RWPE2 (cell line): ENCODE measurements at regions not wholly inside any gene's neighbourhood (a gene's known extent, or its start where the extent isn't known, plus 50 kb on each side); places are given as distances from the start of the nearest gene placed in this dataset.

Source experiments
- ATAC-seq: fragments of 200-7000 bp; cut with Tn5 transposase; 3 replicates; pipeline ENCODE4 v1.9.1; 2021; ENCODE audit warnings: low read depth
- DNase-seq: peaks from one replicate; pipeline ENCODE4 v3.0.0-alpha.2; 2020; ENCODE audit warnings: low spot score
- H3K27ac ChIP-seq: fragments of 450-650 bp; 2 replicates; pipeline ENCODE4 v1.5.1; 2017; ENCODE audit warnings: mild to moderate bottlenecking; ENCODE audit not compliant: poor library complexity, severe bottlenecking
- H3K27me3 ChIP-seq: fragments of 250-450 bp; sonication (Bioruptor Pico); 2 replicates; pipeline ENCODE4 v1.5.1; 2021; ENCODE audit warnings: mild to moderate bottlenecking, moderate library complexity; ENCODE audit not compliant: insufficient read depth, poor library complexity, severe bottlenecking
- H3K36me3 ChIP-seq: fragments of 250-450 bp; sonication (Bioruptor Pico); 2 replicates; pipeline ENCODE4 v1.5.1; 2020; ENCODE audit warnings: low read depth, mild to moderate bottlenecking, moderate library complexity
- H3K4me1 ChIP-seq: fragments of 250-450 bp; sonication (Bioruptor Pico); 2 replicates; pipeline ENCODE4 v1.5.1; 2021; ENCODE audit warnings: mild to moderate bottlenecking, moderate library complexity; ENCODE audit not compliant: insufficient read depth, poor library complexity, severe bottlenecking
- H3K4me3 ChIP-seq: fragments of 250-450 bp; sonication (Bioruptor Pico); 2 replicates; pipeline ENCODE4 v1.5.1; 2021; ENCODE audit warnings: mild to moderate bottlenecking, moderate library complexity; ENCODE audit not compliant: severe bottlenecking
- H3K9me3 ChIP-seq: fragments of 250-450 bp; sonication (Bioruptor Pico); 2 replicates; pipeline ENCODE4 v1.5.1; 2021; ENCODE audit warnings: mild to moderate bottlenecking, moderate library complexity; ENCODE audit not compliant: severe bottlenecking
- TF ChIP-seq, protein P1 (sequence below): fragments of 450-650 bp; IDR thresholded peaks from one replicate; pipeline ENCODE4 v1.5.1; 2017; ENCODE audit warnings: mild to moderate bottlenecking, moderate library complexity; ENCODE audit not compliant: poor library complexity, severe bottlenecking

- no peak for ATAC-seq
- Histone ChIP-seq H3K27me3 (peaks cover 3% of the 10 kb centered on the region), H3K4me3 (no peak overlapping the region), H3K4me1 (no peaks in the 10 kb centered on the region), H3K9me3 (no peaks in the 10 kb centered on the region), H3K36me3 (no peaks in the 10 kb centered on the region), H3K27ac (no peak overlapping the region)
- TF ChIP-seq, protein P1, sequence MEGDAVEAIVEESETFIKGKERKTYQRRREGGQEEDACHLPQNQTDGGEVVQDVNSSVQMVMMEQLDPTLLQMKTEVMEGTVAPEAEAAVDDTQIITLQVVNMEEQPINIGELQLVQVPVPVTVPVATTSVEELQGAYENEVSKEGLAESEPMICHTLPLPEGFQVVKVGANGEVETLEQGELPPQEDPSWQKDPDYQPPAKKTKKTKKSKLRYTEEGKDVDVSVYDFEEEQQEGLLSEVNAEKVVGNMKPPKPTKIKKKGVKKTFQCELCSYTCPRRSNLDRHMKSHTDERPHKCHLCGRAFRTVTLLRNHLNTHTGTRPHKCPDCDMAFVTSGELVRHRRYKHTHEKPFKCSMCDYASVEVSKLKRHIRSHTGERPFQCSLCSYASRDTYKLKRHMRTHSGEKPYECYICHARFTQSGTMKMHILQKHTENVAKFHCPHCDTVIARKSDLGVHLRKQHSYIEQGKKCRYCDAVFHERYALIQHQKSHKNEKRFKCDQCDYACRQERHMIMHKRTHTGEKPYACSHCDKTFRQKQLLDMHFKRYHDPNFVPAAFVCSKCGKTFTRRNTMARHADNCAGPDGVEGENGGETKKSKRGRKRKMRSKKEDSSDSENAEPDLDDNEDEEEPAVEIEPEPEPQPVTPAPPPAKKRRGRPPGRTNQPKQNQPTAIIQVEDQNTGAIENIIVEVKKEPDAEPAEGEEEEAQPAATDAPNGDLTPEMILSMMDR = no peak
- no peak for DNase-seq
Observed at GRCh38 chr6:927157-927556, 234.2 kb upstream of the EXOC2 start.

DNA sequence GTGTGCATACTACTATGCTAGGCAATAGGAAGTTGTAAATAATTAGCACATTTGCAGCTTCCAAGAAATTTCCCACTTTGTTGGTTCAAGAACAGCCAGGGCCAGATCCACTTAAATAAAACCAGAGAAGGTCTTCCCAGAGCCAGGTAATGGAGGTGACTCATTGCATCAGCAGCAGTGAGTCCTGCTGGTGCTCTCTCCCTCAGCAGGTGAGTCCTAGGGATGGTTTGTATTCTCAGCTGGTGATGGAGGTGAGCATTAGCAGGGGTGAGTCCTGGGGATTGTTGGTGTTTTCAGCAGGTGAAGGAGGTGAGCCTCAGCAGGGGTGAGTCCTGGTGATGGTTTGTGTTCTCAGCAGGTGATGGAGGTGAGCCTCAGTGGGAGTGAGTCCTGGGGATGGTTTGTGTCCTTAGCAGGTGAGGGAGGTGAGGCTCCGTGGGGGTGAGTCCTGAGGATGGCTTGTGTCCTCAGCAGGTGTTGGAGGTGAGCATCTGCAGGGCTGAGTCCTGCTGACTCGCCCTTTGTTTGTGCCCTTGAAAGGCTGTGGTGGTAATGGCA is 232.8 kb upstream of the EXOC2 start:
- Histone ChIP-seq H3K27me3 (no peaks in the 10 kb centered on the region), H3K4me3 (no peak overlapping the region), H3K9me3 (no peaks in the 10 kb centered on the region), H3K36me3 (no peaks in the 10 kb centered on the region), H3K27ac (no peak overlapping the region), H3K4me1 (no peaks in the 10 kb centered on the region)
- TF ChIP-seq, protein P1 = no peak
- ATAC-seq (no peak), DNase-seq (no peak)

- Histone ChIP-seq H3K4me3 (no peak overlapping the region), H3K9me3 (no peaks in the 10 kb centered on the region), H3K27me3 (no peaks in the 10 kb centered on the region), H3K36me3 (no peaks in the 10 kb centered on the region), H3K27ac (no peak overlapping the region), H3K4me1 (no peaks in the 10 kb centered on the region)
- DNase-seq (no peak), ATAC-seq (no peak)
- TF ChIP-seq, protein P1 = no peak
Observed at GRCh38 chr6:924661-925060, 231.7 kb upstream of the EXOC2 start.

DNA sequence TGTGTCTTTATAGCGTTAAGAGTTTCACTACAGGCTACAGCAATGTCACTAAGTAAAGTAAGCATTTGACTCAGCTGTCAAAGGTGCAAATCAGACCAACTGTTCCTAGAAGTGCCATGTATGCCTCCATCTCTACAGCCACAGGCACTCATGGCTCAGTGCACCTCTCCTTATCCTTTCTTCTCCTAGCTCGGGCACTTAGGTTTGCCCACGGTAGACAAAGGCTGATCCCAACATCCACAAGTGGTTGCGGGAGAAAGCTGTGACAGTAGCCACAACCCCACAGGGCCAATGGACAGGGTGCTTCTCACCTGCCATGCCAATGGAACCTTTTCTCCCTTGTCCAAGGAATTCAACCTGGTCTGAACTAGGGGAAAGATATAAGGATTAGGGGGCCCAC is 228.5 kb upstream of the EXOC2 start:
- no peaks in the 10 kb centered on the region for H3K36me3 ChIP-seq
- no peak overlapping the region for H3K27ac ChIP-seq
- TF ChIP-seq, protein P1 = no peak
- no peaks in the 10 kb centered on the region for H3K27me3 ChIP-seq
- H3K9me3 ChIP-seq = no peaks in the 10 kb centered on the region
- H3K4me1 ChIP-seq = no peaks in the 10 kb centered on the region
- no peak for ATAC-seq
- DNase-seq = no peak
- H3K4me3 ChIP-seq = no peak overlapping the region

GRCh38 chr6:920512-920911 is 227.6 kb upstream of the EXOC2 start:
- H3K4me1 ChIP-seq = no peaks in the 10 kb centered on the region
- H3K27ac ChIP-seq = no peak overlapping the region
- H3K9me3 ChIP-seq = no peaks in the 10 kb centered on the region
- TF ChIP-seq, protein P1 = no peak
- ATAC-seq (no peak), DNase-seq (no peak)
- no peak overlapping the region for H3K4me3 ChIP-seq
- H3K27me3 ChIP-seq = no peaks in the 10 kb centered on the region
- H3K36me3 ChIP-seq = no peaks in the 10 kb centered on the region
